ENCODE measurements at regions not wholly inside any gene's neighbourhood (a gene's known extent, or its start where the extent isn't known, plus 50 kb on each side); places are given as distances from the start of the nearest gene placed in this dataset.

DNA sequence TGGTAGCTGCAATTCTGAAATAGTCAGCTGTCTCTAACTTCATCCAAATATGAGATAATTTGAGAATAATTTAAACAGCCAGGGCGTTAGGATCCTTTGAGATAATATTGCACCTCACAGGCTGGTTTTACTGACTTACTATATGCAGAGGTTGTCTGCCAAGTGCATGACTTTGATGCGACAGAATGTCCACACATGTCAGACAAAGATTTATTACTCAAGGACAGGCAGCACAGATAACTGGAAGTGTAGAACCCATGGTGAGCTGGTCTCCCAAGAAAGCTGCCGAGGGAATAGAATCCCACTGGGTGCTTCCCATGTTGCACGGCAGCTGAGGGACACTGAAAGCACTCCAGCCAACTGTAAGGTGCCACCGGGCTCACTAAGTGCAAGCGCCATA, 166.2 kb upstream of the GALNTL6 start:
- TF ChIP-seq, protein P1, sequence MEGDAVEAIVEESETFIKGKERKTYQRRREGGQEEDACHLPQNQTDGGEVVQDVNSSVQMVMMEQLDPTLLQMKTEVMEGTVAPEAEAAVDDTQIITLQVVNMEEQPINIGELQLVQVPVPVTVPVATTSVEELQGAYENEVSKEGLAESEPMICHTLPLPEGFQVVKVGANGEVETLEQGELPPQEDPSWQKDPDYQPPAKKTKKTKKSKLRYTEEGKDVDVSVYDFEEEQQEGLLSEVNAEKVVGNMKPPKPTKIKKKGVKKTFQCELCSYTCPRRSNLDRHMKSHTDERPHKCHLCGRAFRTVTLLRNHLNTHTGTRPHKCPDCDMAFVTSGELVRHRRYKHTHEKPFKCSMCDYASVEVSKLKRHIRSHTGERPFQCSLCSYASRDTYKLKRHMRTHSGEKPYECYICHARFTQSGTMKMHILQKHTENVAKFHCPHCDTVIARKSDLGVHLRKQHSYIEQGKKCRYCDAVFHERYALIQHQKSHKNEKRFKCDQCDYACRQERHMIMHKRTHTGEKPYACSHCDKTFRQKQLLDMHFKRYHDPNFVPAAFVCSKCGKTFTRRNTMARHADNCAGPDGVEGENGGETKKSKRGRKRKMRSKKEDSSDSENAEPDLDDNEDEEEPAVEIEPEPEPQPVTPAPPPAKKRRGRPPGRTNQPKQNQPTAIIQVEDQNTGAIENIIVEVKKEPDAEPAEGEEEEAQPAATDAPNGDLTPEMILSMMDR (IDR thresholded peaks at IDR 0.05; ENCODE audit: control insufficient read depth, extremely low read depth, insufficient read depth), result no peak
- DNase-seq (ENCODE audit: low read depth), result no peak
- no peak overlapping the region for H3K4me3 ChIP-seq (ENCODE audit: low read depth, low read length)

DNA sequence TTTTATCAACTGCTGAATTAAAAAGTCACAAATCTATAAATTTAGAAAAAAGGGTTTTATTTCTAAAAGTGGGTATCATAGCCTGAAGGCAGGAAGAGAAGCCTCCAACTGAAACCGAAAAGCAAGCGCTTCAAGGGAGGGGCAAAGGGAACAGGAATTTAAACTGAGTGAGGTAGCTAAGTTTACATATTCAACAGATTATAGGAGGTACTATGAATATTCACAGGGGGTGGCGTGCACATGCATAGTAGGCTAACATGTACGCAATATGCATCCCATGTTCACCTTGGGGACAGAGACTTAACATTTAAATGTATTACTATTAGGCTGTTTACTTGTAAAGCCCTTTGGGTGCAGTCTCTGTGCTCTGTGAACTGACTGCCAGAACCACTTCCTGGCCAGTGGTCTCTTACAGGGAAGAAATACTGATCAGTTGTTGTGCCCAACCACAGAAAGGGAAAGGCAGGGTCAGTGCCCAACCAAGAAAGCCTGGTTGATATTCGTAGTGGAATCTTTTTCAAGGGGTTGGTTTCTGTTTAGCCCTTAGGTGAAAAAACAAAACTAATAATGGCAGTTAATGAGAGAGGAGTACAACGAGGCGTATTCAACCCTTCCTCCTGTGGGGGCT, 168.7 kb upstream of the GALNTL6 start:
- no peak for DNase-seq (ENCODE audit: low read depth)
- TF ChIP-seq, protein P1 (IDR thresholded peaks at IDR 0.05; ENCODE audit: control insufficient read depth, extremely low read depth, insufficient read depth), result no peak
- no peak overlapping the region for H3K4me3 ChIP-seq (ENCODE audit: low read depth, low read length)

DNA sequence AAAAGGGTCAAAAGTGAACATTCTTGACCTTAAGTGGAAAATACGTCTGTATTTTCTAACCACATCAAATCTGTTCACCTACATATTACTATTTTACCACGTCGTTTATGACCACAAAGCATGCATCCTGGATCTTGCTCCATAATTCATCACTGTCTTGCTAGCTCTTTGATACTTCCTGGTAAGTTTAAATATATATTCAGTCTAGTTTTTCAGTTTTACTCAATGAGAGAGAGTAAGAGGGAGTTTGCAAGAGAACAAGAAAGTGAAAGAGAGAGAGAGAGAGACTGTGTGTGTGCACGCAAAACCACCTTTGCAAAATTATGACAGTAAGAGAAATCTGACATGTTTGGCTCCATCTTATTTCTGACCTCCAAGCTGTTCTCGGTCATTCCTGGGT, 173.7 kb upstream of the GALNTL6 start:
- TF ChIP-seq, protein P1 (IDR thresholded peaks at IDR 0.05; ENCODE audit: control insufficient read depth, extremely low read depth, insufficient read depth), result no peak
- DNase-seq (ENCODE audit: low read depth), result no peak
- H3K4me3 ChIP-seq (ENCODE audit: low read depth, low read length), result no peak overlapping the region

DNA sequence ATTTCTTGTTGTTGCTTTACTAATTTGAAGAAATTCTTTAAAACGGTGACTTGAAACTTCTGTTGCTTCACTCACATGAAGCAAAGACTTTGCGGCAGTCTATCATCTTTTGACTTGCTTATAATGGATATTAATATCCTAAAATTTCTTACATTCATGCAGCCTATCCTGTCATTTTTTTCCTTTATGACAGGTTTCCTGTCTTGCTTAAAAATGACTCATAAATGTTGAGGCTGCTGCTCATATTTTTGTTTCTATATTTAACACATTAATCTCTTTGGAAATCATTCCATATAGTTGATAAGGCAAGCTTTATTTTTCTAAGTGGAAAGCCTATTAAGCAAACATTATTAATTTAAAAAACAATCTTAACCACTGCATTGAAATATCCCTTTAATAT, 176.6 kb upstream of the GALNTL6 start:
- H3K4me3 ChIP-seq (ENCODE audit: low read depth, low read length), result no peak overlapping the region
- DNase-seq (ENCODE audit: low read depth), result no peak

DNA sequence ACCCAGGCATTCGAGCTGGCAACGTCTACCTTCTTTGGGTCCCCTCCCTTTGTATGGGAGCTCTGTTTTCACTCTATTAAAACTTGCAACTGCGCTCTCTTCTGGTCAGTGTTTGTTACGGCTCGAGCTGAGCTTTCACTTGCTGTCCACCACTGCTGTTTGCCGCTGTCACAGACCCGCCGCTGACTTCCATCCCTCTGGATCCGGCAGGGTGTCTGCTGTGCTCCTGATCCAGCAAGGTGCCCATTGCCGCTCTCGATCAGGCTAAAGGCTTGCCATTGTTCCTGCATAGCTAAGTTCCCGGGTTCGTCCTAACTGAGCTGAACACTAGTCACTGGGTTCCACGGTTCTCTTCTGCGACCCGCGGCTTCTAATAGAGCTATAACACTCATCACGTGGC, 183.5 kb upstream of the GALNTL6 start:
- H3K4me3 ChIP-seq (ENCODE audit: low read depth, low read length), result no peak overlapping the region
- TF ChIP-seq, protein P1 (IDR thresholded peaks at IDR 0.05; ENCODE audit: control insufficient read depth, extremely low read depth, insufficient read depth), result peak; percentile 21; the same call in 1 of the 2 replicates
- no peak for DNase-seq (ENCODE audit: low read depth)

More for the DNA sequence above, 176.6 kb upstream of the GALNTL6 start:
- TF ChIP-seq, protein P1 (IDR thresholded peaks at IDR 0.05; ENCODE audit: control insufficient read depth, extremely low read depth, insufficient read depth), result no peak

DNA sequence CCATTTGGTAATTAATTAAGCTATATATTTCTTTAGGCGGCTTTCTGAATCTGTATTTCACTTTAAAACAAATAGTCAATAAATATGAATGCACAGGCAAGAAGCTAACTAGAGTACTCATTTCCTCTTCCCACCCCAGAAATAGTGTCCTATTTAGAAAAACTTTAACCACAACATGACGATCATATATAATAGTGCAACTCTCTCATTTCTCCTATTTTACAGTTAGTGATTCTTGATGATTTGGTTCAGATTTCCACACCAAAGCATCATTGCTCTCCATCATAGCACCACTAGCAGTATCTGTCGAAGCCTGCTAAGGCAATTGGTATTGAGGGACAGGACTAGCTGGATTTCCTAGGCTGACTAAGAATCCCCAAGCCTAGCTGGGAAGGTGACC, 184.0 kb upstream of the GALNTL6 start:
- H3K4me3 ChIP-seq (ENCODE audit: low read depth, low read length), result no peak overlapping the region
- TF ChIP-seq, protein P1 (IDR thresholded peaks at IDR 0.05; ENCODE audit: control insufficient read depth, extremely low read depth, insufficient read depth), result no peak
- DNase-seq (ENCODE audit: low read depth), result no peak

DNA sequence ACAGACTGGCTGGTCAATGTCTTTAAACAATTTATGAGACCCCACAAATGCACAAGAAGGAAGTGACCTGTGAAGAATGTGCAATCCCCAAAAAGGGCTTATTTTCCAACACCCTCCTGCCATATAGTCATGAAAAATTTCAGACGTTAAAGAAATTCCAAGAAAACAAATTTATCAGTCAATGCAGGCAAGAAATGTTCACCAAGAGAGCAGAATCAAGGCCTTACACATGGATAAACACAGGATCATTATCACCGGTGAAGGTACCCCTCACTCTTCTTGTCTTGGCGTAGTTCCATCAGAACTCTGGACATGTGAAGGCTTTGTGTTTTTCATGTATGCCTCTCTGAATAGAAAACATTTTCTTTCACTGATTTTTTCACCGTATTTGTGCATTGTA, 186.7 kb upstream of the GALNTL6 start:
- TF ChIP-seq, protein P1 (IDR thresholded peaks at IDR 0.05; ENCODE audit: control insufficient read depth, extremely low read depth, insufficient read depth), result no peak
- no peak for DNase-seq (ENCODE audit: low read depth)
- H3K4me3 ChIP-seq (ENCODE audit: low read depth, low read length), result no peak overlapping the region

Measured in LNCaP clone FGC (cell line).